ENCODE measurements at regions not wholly inside any gene's neighbourhood (a gene's known extent, or its start where the extent isn't known, plus 50 kb on each side); places are given as distances from the start of the nearest gene placed in this dataset.

DNA sequence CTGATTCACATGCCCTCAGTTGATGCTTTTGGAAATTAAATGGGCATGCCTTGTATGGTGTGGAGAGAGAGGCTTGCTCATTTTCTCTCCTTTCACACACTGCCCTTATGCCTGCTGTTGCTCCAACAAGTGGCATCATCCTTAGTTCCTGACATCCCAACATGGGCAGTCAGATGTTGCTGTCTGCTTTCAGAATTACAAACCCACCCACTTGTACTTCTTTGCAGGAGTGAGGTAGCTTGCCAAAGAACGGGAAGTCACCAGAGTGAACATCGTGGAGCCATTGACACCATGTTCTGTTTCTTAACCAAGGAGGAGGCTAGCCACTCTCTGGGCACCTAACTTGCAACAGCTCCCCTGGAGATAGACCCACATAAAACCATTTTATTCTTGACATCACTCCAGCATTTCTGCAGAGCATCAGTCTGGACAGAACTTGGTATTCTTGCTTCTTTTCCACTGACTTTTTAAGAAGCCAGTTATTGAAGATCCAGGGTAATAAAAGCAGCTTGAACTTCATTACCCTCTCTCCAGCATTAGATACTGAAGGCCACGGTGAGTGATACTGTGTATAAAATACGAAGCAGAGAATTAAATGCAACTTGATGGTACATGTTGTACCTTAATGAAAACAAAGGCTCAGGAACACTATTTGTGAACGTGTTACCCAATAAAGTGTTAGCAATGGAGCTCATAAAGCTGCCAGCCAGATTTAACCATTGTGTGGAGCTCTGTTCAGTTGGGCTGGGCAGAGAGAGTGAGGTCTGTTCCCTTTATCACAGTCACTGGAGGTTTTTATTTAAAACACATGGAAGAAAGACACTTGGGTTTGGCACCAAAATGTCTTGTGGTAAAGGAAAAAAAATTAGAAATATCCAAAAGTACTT lies 195.8 kb upstream of the HABP2 start:
- Histone ChIP-seq H3K27me3 (ENCODE audit: control insufficient read depth, insufficient read depth, low read length, poor library complexity, severe bottlenecking) (peaks cover 18% of the 10 kb centered on the region), H3K9me3 (ENCODE audit: control insufficient read depth, low read length) (no peaks in the 10 kb centered on the region), H3K9ac (ENCODE audit: extremely low read depth, low read length, poor library complexity, severe bottlenecking) (no peak overlapping the region), H3K27ac (ENCODE audit: low read depth, low read length) (no peak overlapping the region), H3K4me3 (ENCODE audit: low read length) (no peak overlapping the region), H3K4me1 (ENCODE audit: control insufficient read depth, insufficient read depth, low read length) (no peaks in the 10 kb centered on the region), H3K36me3 (ENCODE audit: control insufficient read depth, insufficient read depth, low read length) (no peaks in the 10 kb centered on the region)
- H3K27ac Mint-ChIP-seq = no peak overlapping the region
- H3K9me3 Mint-ChIP-seq = no peaks in the 10 kb centered on the region
- no peak overlapping the region for H3K4me3 Mint-ChIP-seq
- TF ChIP-seq, protein P1, sequence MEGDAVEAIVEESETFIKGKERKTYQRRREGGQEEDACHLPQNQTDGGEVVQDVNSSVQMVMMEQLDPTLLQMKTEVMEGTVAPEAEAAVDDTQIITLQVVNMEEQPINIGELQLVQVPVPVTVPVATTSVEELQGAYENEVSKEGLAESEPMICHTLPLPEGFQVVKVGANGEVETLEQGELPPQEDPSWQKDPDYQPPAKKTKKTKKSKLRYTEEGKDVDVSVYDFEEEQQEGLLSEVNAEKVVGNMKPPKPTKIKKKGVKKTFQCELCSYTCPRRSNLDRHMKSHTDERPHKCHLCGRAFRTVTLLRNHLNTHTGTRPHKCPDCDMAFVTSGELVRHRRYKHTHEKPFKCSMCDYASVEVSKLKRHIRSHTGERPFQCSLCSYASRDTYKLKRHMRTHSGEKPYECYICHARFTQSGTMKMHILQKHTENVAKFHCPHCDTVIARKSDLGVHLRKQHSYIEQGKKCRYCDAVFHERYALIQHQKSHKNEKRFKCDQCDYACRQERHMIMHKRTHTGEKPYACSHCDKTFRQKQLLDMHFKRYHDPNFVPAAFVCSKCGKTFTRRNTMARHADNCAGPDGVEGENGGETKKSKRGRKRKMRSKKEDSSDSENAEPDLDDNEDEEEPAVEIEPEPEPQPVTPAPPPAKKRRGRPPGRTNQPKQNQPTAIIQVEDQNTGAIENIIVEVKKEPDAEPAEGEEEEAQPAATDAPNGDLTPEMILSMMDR (conservative IDR thresholded peaks at IDR 0.05) = no peak
- H3K4me1 Mint-ChIP-seq = peaks cover 8% of the 10 kb centered on the region
- no peaks in the 10 kb centered on the region for H3K36me3 Mint-ChIP-seq (ENCODE audit: low read depth)
- peaks cover 17% of the 10 kb centered on the region for H3K27me3 Mint-ChIP-seq (ENCODE audit: insufficient read depth)
- DNase-seq = no peak
- 75 to 95% methylated on average over 4 to 5 of the region's 5 CpGs for WGBS, 2 experiments (ENCODE audit: insufficient coverage in 1 of 2, insufficient read length in 1 of 2)

DNA sequence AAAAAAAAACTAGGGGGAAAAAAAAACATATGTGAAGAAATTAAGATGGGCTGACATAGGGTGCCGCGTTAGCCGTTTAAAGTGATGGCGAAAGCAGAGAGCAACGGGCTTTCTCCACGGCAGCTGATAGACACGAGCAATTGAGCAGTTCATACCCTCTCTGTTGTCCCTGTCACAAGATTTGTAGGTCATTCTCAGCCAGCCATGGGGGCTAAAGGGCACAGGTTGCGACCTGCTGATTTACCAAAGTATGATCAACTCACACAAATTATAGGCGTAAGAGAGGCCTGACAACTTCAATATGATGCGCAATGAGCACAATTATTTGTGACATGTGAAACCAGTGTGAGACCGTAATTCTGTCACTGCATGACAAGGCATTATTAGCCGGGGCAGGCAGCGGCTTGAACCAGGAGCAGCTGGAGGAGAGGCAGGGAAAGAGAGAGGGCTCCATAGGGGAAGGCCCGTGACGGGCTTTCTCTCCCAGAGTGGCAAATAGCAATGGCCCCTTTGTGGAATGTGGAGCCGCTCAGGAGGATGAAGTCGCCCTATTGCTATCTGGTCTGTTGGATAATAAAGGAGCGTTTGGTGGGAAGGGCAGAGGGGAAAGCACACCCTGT lies 195.1 kb upstream of the HABP2 start:
- H3K4me3 ChIP-seq (ENCODE audit: low read length) = no peak overlapping the region
- H3K27me3 Mint-ChIP-seq (ENCODE audit: insufficient read depth) = peaks cover 17% of the 10 kb centered on the region
- 91 to 94% methylated on average over 17 to 18 of the region's 18 CpGs for WGBS, 2 experiments (ENCODE audit: insufficient coverage in 1 of 2, insufficient read length in 1 of 2)
- no peaks in the 10 kb centered on the region for H3K36me3 ChIP-seq (ENCODE audit: control insufficient read depth, insufficient read depth, low read length)
- TF ChIP-seq, protein P1 (conservative IDR thresholded peaks at IDR 0.05) = no peak
- H3K4me1 ChIP-seq (ENCODE audit: control insufficient read depth, insufficient read depth, low read length) = no peaks in the 10 kb centered on the region
- no peak overlapping the region for H3K27ac ChIP-seq (ENCODE audit: low read depth, low read length)
- peaks cover 8% of the 10 kb centered on the region for H3K4me1 Mint-ChIP-seq
- no peaks in the 10 kb centered on the region for H3K9me3 Mint-ChIP-seq
- no peak overlapping the region for H3K9ac ChIP-seq (ENCODE audit: extremely low read depth, low read length, poor library complexity, severe bottlenecking)
- no peak overlapping the region for H3K4me3 Mint-ChIP-seq
- H3K27me3 ChIP-seq (ENCODE audit: control insufficient read depth, insufficient read depth, low read length, poor library complexity, severe bottlenecking) = peaks cover 18% of the 10 kb centered on the region
- peak overlapping the region; percentile 59 for H3K27ac Mint-ChIP-seq
- H3K9me3 ChIP-seq (ENCODE audit: control insufficient read depth, low read length) = no peaks in the 10 kb centered on the region
- H3K36me3 Mint-ChIP-seq (ENCODE audit: low read depth) = no peaks in the 10 kb centered on the region
- peak; percentile 68 for DNase-seq

DNA sequence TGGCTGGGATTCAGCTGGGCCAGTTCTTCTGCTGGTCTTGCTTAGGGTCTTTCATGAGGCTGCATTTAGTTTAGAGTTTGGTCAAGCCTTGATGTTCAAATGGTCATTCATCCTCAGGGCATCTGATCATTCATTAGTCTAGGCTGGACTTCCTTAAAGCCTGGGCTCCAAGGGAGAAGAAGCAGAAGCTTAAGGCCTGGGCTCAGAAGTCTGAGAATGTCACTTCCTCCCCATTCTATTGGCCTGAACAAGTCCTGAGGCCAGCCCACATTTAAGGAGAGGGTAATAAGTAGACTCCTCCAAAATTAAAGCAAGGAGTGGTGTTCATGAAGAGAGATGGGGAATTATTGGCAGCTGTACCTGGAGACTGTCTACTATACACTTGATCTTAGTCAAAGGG lies 193.2 kb upstream of the HABP2 start:
- Mint-ChIP-seq H3K27me3 (ENCODE audit: insufficient read depth) (peaks cover 12% of the 10 kb centered on the region), H3K27ac (no peak overlapping the region), H3K4me1 (peaks cover 9% of the 10 kb centered on the region), H3K36me3 (ENCODE audit: low read depth) (no peaks in the 10 kb centered on the region), H3K9me3 (no peaks in the 10 kb centered on the region), H3K4me3 (no peak overlapping the region)
- no peak overlapping the region for H3K9ac ChIP-seq (ENCODE audit: extremely low read depth, low read length, poor library complexity, severe bottlenecking)
- peaks cover 18% of the 10 kb centered on the region for H3K27me3 ChIP-seq (ENCODE audit: control insufficient read depth, insufficient read depth, low read length, poor library complexity, severe bottlenecking)
- TF ChIP-seq, protein P1 (conservative IDR thresholded peaks at IDR 0.05) = no peak
- no peaks in the 10 kb centered on the region for H3K4me1 ChIP-seq (ENCODE audit: control insufficient read depth, insufficient read depth, low read length)
- H3K27ac ChIP-seq (ENCODE audit: low read depth, low read length) = no peak overlapping the region
- H3K9me3 ChIP-seq (ENCODE audit: control insufficient read depth, low read length) = no peaks in the 10 kb centered on the region
- H3K36me3 ChIP-seq (ENCODE audit: control insufficient read depth, insufficient read depth, low read length) = no peaks in the 10 kb centered on the region
- DNase-seq = no peak
- no peak overlapping the region for H3K4me3 ChIP-seq (ENCODE audit: low read length)
